Left ventricle myocardium inferior (tissue), 1 donor: ENCODE measurements at regions not wholly inside any gene's neighbourhood (a gene's known extent, or its start where the extent isn't known, plus 50 kb on each side); places are given as distances from the start of the nearest gene placed in this dataset.

Source experiments
- DNase-seq: peaks from one replicate; pipeline ENCODE4 v3.0.0-alpha.2; 2020
- H3K27ac ChIP-seq: fragments of 200-600 bp; replicated peaks from 2 replicates; pipeline ENCODE4 v1.8.0; 2021
- H3K27me3 ChIP-seq: fragments of 200-600 bp; 2 replicates; pipeline ENCODE4 v1.8.0; 2021; ENCODE audit warnings: low read depth
- H3K36me3 ChIP-seq: fragments of 200-600 bp; 2 replicates; pipeline ENCODE4 v1.8.0; 2021
- H3K4me1 ChIP-seq: fragments of 200-600 bp; 2 replicates; pipeline ENCODE4 v1.8.0; 2021
- H3K4me3 ChIP-seq: fragments of 200-600 bp; 2 replicates; pipeline ENCODE4 v1.8.0; 2021; ENCODE audit warnings: mild to moderate bottlenecking, moderate library complexity
- H3K9me3 ChIP-seq: fragments of 200-600 bp; replicated peaks from 2 replicates; pipeline ENCODE4 v1.8.0; 2021
- CTCF ChIP-seq: fragments of 200-600 bp; IDR thresholded peaks from 2 replicates; pipeline ENCODE4 v1.8.0; 2021; ENCODE audit warnings: antibody characterized with exemption, mild to moderate bottlenecking, borderline replicate concordance
- intact Hi-C: fragments of 100-400 bp; cut with micrococcal nuclease; formaldehyde crosslinking; loops from one replicate; pipeline ENCODE4 v1.11.0; 2022
- donor health status: DM: no; HTN: yes; CAD: no; lungs with severe emphysema.

GRCh38 chr4:147194114-147194513, 248.4 kb upstream of the TTC29 start:
- Histone ChIP-seq H3K4me3 (no peak overlapping the region), H3K36me3 (no peaks in the 10 kb centered on the region), H3K27me3 (no peaks in the 10 kb centered on the region), H3K27ac (peak overlapping the region; percentile 4), H3K4me1 (peaks cover 13% of the 10 kb centered on the region), H3K9me3 (peaks cover 5% of the 10 kb centered on the region)
- TF ChIP-seq CTCF = no peak
- no peak for DNase-seq
- intact Hi-C loops = no loop called here

- Histone ChIP-seq H3K27me3 (no peaks in the 10 kb centered on the region), H3K4me3 (no peak overlapping the region), H3K36me3 (no peaks in the 10 kb centered on the region), H3K27ac (peak overlapping the region; percentile 4), H3K4me1 (peaks cover 13% of the 10 kb centered on the region), H3K9me3 (no peaks in the 10 kb centered on the region)
- no peak for TF ChIP-seq CTCF
- no peak for DNase-seq
- intact Hi-C loops = no loop called here
Observed at GRCh38 chr4:147194604-147195003, 248.9 kb upstream of the TTC29 start.

- no peak overlapping the region for H3K27ac ChIP-seq
- no peak overlapping the region for H3K4me3 ChIP-seq
- intact Hi-C loops = no loop called here
- no peaks in the 10 kb centered on the region for H3K9me3 ChIP-seq
- H3K27me3 ChIP-seq = no peaks in the 10 kb centered on the region
- H3K4me1 ChIP-seq = peaks cover 13% of the 10 kb centered on the region
- TF ChIP-seq CTCF = no peak
- H3K36me3 ChIP-seq = no peaks in the 10 kb centered on the region
- DNase-seq = no peak
Observed at GRCh38 chr4:147195386-147195785, 249.7 kb upstream of the TTC29 start.

GRCh38 chr4:147198411-147199051, 252.9 kb upstream of the TTC29 start:
- Histone ChIP-seq H3K4me3 (no peak overlapping the region), H3K36me3 (no peaks in the 10 kb centered on the region), H3K27ac (no peak overlapping the region), H3K9me3 (no peaks in the 10 kb centered on the region), H3K27me3 (no peaks in the 10 kb centered on the region), H3K4me1 (peaks cover 13% of the 10 kb centered on the region)
- intact Hi-C loops = no loop called here
- no peak for DNase-seq
- TF ChIP-seq CTCF = no peak

- no peaks in the 10 kb centered on the region for H3K27me3 ChIP-seq
- H3K9me3 ChIP-seq = no peaks in the 10 kb centered on the region
- H3K27ac ChIP-seq = no peak overlapping the region
- TF ChIP-seq CTCF = no peak
- no peaks in the 10 kb centered on the region for H3K36me3 ChIP-seq
- no peaks in the 10 kb centered on the region for H3K4me1 ChIP-seq
- no peak overlapping the region for H3K4me3 ChIP-seq
- no peak for DNase-seq
- intact Hi-C loops = no loop called here
Observed at GRCh38 chr4:147201016-147201415, 255.4 kb upstream of the TTC29 start.
